Keratinocyte (primary cell): ENCODE measurements at regions not wholly inside any gene's neighbourhood (a gene's known extent, or its start where the extent isn't known, plus 50 kb on each side); places are given as distances from the start of the nearest gene placed in this dataset.

Experiments used
- DNase-seq: peaks from one replicate; pipeline ENCODE4 v3.0.0-alpha.2; 2011; ENCODE audit warnings: low read depth, missing footprints, low spot score
- FAIRE-seq: peaks from 2 replicates; lab custom pipeline; 2011; peaks lifted over from hg19 to GRCh38; lab: Jason Lieb, UNC
- H2AFZ ChIP-seq: 2 replicates; pipeline ENCODE4 v1.6.0; 2012; ENCODE audit warnings: low read length, control low read depth, inconsistent platforms; ENCODE audit not compliant: control insufficient read depth
- H3K27ac ChIP-seq: 2 replicates; pipeline ENCODE4 v1.5.1; 2011; ENCODE audit warnings: low read length; ENCODE audit not compliant: control insufficient read depth, insufficient read depth
- H3K27me3 ChIP-seq: 3 replicates; pipeline ENCODE4 v1.6.0; 2011; ENCODE audit warnings: low read length; ENCODE audit not compliant: control insufficient read depth, insufficient read depth; ENCODE audit errors: extremely low read depth
- H3K36me3 ChIP-seq, 2 experiments: 2 replicates in 1 of 2; 3 replicates in 1 of 2; pipeline ENCODE4 v1.5.1; 2011; ENCODE audit warnings: low read length in 2 of 2, mild to moderate bottlenecking in 1 of 2; ENCODE audit not compliant: control insufficient read depth in 2 of 2, insufficient read depth in 2 of 2; ENCODE audit errors: extremely low read depth in 1 of 2
- H3K4me1 ChIP-seq: 3 replicates; pipeline ENCODE4 v1.5.1; 2011; ENCODE audit warnings: low read length; ENCODE audit not compliant: control insufficient read depth, insufficient read depth; ENCODE audit errors: extremely low read depth
- H3K4me2 ChIP-seq: 3 replicates; pipeline ENCODE4 v1.6.0; 2011; ENCODE audit warnings: low read depth, low read length; ENCODE audit not compliant: control insufficient read depth, insufficient read depth; ENCODE audit errors: extremely low read depth
- H3K4me3 ChIP-seq, 3 experiments: fragments of 200-600 bp in 1 of 3; sonication (generic) in 1 of 3; 2 replicates in 2 of 3; 3 replicates in 1 of 3; pipeline ENCODE4 v1.5.1; 2011 to 2016; ENCODE audit warnings: low read length in 3 of 3, mild to moderate bottlenecking in 3 of 3, control low read depth in 2 of 3, inconsistent platforms in 1 of 3, low read depth in 1 of 3, mixed read lengths in 1 of 3, mixed run types in 1 of 3, moderate library complexity in 1 of 3; ENCODE audit not compliant: control insufficient read depth in 2 of 3, insufficient read depth in 2 of 3; ENCODE audit errors: extremely low read depth in 1 of 3
- H3K79me2 ChIP-seq: 2 replicates; pipeline ENCODE4 v1.6.0; 2012; ENCODE audit warnings: low read length; ENCODE audit not compliant: control insufficient read depth, insufficient read depth
- H3K9ac ChIP-seq: 3 replicates; pipeline ENCODE4 v1.6.0; 2011; ENCODE audit warnings: low read length; ENCODE audit not compliant: control insufficient read depth, insufficient read depth; ENCODE audit errors: extremely low read depth
- H3K9me1 ChIP-seq: 3 replicates; pipeline ENCODE4 v1.6.0; 2011; ENCODE audit warnings: low read length; ENCODE audit not compliant: control insufficient read depth, insufficient read depth; ENCODE audit errors: extremely low read depth
- H3K9me3 ChIP-seq: 2 replicates; pipeline ENCODE4 v1.5.1; 2012; ENCODE audit warnings: low read depth, low read length; ENCODE audit not compliant: control insufficient read depth
- H4K20me1 ChIP-seq: 3 replicates; pipeline ENCODE4 v1.6.0; 2011; ENCODE audit warnings: low read length; ENCODE audit not compliant: control insufficient read depth, insufficient read depth; ENCODE audit errors: extremely low read depth
- CTCF ChIP-seq, 3 experiments: IDR thresholded peaks in 1 of 3; conservative IDR thresholded peaks in 1 of 3; optimal IDR thresholded peaks in 1 of 3; 2 replicates in 2 of 3; 3 replicates in 1 of 3; pipeline versions ENCODE3 to v1.5.1; 2011; ENCODE audit warnings: low read length in 3 of 3, mild to moderate bottlenecking in 3 of 3, moderate library complexity in 2 of 3, control low read depth in 1 of 3, inconsistent platforms in 1 of 3; ENCODE audit not compliant: insufficient read depth in 2 of 3; ENCODE audit errors: extremely low read depth in 1 of 3
- EZH2 ChIP-seq: IDR thresholded peaks from one replicate; pipeline ENCODE4 v1.6.1; 2012; ENCODE audit warnings: inconsistent platforms, mild to moderate bottlenecking, low read length, moderate library complexity
- dilution Hi-C: fragments of 300-500 bp; cut with MboI; formaldehyde crosslinking; loops from one replicate; pipeline ENCODE4 v1.7.0; 2020; ENCODE audit warnings: low sequenced_read_pairs; ENCODE audit not compliant: extremely low pct_ligation_motif_present

DNA sequence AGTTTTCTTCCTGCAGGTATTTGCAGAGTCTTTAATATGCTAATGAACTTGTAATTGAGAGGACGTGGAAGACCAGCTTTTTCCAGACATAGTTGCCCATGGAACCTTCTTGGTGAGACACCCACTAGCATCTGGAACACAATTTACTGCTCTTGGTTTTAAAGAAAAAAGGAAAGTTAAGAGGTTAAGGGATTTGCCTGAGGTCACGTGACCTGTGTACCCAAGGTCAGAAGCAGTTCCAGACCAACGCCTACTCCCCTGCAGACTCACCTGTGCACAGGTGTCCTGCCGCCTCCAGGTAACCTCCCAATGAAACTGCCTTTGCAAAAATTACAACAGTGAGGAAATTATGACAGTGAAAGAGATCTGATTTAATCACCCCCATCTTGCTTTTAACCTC, 172.7 kb downstream of the ANAPC1 start:
- DNase-seq (no peak), FAIRE-seq (no peak)
- Histone ChIP-seq H3K27ac (no peak overlapping the region), H3K9ac (no peak overlapping the region), H3K9me1 (no peaks in the 10 kb centered on the region), H3K4me2 (no peak overlapping the region), H3K27me3 (peaks cover 10% of the 10 kb centered on the region), H3K79me2 (no peaks in the 10 kb centered on the region), H3K36me3 (no peaks in the 10 kb centered on the region), H2AFZ (no peak overlapping the region), H3K9me3 (peaks cover 1% of the 10 kb centered on the region), H3K4me1 (no peaks in the 10 kb centered on the region), H3K4me3 (no peak overlapping the region), H4K20me1 (no peaks in the 10 kb centered on the region)
- TF ChIP-seq CTCF (optimal IDR thresholded peaks at IDR 0.05 in 1 of 3, IDR thresholded peaks at IDR 0.05 in 1 of 3, conservative IDR thresholded peaks at IDR 0.05 in 1 of 3; ENCODE audit: extremely low read depth in 1 of 3, insufficient read depth in 2 of 3, low read length in 3 of 3) (no peak), EZH2 (no peak)
- dilution Hi-C loops, result no loop called here

DNA sequence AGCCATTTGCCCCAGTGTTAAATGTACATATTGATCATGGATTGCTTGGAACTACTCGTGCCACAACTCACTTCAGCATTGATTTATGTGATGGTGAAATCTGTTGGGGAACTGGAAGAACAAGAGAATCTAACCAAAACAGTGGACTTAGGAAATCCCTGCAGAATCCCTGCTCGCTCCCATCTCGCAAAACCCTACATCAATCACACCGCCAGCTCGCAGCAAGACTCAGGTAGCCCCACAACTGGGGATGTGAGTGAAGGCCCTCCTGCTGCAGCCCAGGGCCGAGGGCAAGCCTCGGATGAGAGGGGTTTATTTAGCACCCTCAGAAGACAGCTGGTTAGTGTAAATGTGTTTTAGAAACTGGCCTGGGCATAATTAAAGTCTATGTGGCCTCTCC, 171.6 kb downstream of the ANAPC1 start:
- Histone ChIP-seq H4K20me1 (no peaks in the 10 kb centered on the region), H3K4me3 (no peak overlapping the region), H3K79me2 (no peaks in the 10 kb centered on the region), H3K9me3 (peaks cover 1% of the 10 kb centered on the region), H3K36me3 (no peaks in the 10 kb centered on the region), H3K4me1 (no peaks in the 10 kb centered on the region), H3K27me3 (peaks cover 4% of the 10 kb centered on the region), H3K27ac (no peak overlapping the region), H2AFZ (no peak overlapping the region), H3K4me2 (no peak overlapping the region), H3K9ac (no peak overlapping the region), H3K9me1 (no peaks in the 10 kb centered on the region)
- no peak for FAIRE-seq
- dilution Hi-C loops, result no loop called here
- no peak for DNase-seq
- TF ChIP-seq CTCF (optimal IDR thresholded peaks at IDR 0.05 in 1 of 3, IDR thresholded peaks at IDR 0.05 in 1 of 3, conservative IDR thresholded peaks at IDR 0.05 in 1 of 3; ENCODE audit: extremely low read depth in 1 of 3, insufficient read depth in 2 of 3, low read length in 3 of 3) (no peak), EZH2 (no peak)
